ENCODE measurements at regions not wholly inside any gene's neighbourhood (a gene's known extent, or its start where the extent isn't known, plus 50 kb on each side); places are given as distances from the start of the nearest gene placed in this dataset.

- DNase-seq (ENCODE audit: low spot score) = no peak
Measured at GRCh38 chr13:30151388-30151787, 156.0 kb downstream of the KATNAL1 start.

- no peak for DNase-seq (ENCODE audit: low spot score)
Measured at GRCh38 chr13:30149248-30149647, 158.1 kb downstream of the KATNAL1 start.

- DNase-seq (ENCODE audit: low spot score) = no peak
Measured at GRCh38 chr13:30148786-30149185, 158.6 kb downstream of the KATNAL1 start.

GRCh38 chr13:30148171-30148754 is 159.1 kb downstream of the KATNAL1 start:
- no peak for DNase-seq (ENCODE audit: low spot score)

- DNase-seq (ENCODE audit: low spot score) = no peak
Measured at GRCh38 chr13:30147421-30147820, 159.9 kb downstream of the KATNAL1 start.

GRCh38 chr13:30147015-30147414 is 160.3 kb downstream of the KATNAL1 start:
- no peak for DNase-seq (ENCODE audit: low spot score)

GRCh38 chr13:30145709-30146367 is 161.5 kb downstream of the KATNAL1 start:
- DNase-seq (ENCODE audit: low spot score) = no peak

GRCh38 chr13:30143666-30144400 is 163.5 kb downstream of the KATNAL1 start:
- peak; percentile 39 for DNase-seq (ENCODE audit: low spot score)

- peak; percentile 70 for DNase-seq (ENCODE audit: low spot score)
Measured at GRCh38 chr13:30142486-30143211, 164.7 kb downstream of the KATNAL1 start.

GRCh38 chr13:30141775-30142485 is 165.4 kb downstream of the KATNAL1 start:
- no peak for DNase-seq (ENCODE audit: low spot score)

GRCh38 chr13:30140973-30141372 is 166.4 kb downstream of the KATNAL1 start:
- DNase-seq (ENCODE audit: low spot score) = no peak

GRCh38 chr13:30138511-30138910 is 168.8 kb downstream of the KATNAL1 start:
- DNase-seq (ENCODE audit: low spot score) = no peak

GRCh38 chr13:30135868-30136267 is 171.5 kb downstream of the KATNAL1 start:
- DNase-seq (ENCODE audit: low spot score) = no peak

- DNase-seq (ENCODE audit: low spot score) = no peak
Measured at GRCh38 chr13:30135351-30135750, 172.0 kb downstream of the KATNAL1 start.

GRCh38 chr13:30134578-30134977 is 172.8 kb downstream of the KATNAL1 start:
- no peak for DNase-seq (ENCODE audit: low spot score)

GRCh38 chr13:30133996-30134395 is 173.4 kb downstream of the KATNAL1 start:
- no peak for DNase-seq (ENCODE audit: low spot score)

- DNase-seq (ENCODE audit: low spot score) = no peak
Measured at GRCh38 chr13:30133554-30133912, 173.8 kb downstream of the KATNAL1 start.

- DNase-seq (ENCODE audit: low spot score) = peak; percentile 99
Measured at GRCh38 chr13:30132623-30133553, 174.5 kb downstream of the KATNAL1 start.

- no peak for DNase-seq (ENCODE audit: low spot score)
Measured at GRCh38 chr13:30129411-30129810, 177.9 kb downstream of the KATNAL1 start.

- DNase-seq (ENCODE audit: low spot score) = no peak
Measured at GRCh38 chr13:30128591-30128990, 178.8 kb downstream of the KATNAL1 start.

GRCh38 chr13:30128095-30128494 is 179.3 kb downstream of the KATNAL1 start:
- DNase-seq (ENCODE audit: low spot score) = no peak
